ENCODE measurements at regions not wholly inside any gene's neighbourhood (a gene's known extent, or its start where the extent isn't known, plus 50 kb on each side); places are given as distances from the start of the nearest gene placed in this dataset.

DNA sequence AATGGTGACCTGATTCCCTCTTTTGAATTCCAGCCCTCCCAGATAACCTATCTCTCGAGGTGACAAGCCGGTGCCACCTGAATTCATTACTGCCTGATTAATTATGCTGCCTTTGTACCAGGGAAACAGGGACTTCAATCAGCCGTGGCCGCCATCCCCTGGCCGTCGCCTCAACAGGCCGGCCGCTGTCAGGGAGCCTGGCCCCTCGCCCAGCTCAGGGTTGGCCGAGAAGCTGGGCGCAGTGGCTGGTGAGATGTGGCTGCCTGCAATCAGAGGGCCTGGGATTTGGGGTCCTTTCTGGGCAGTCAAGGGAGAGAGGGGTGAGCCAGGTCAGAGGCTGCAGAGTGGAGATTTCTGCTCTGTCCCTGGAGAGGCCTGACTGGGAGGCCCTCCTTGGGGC, 91.2 kb downstream of the KCTD15 start:
- no peak for TF ChIP-seq CTCF (IDR thresholded peaks at IDR 0.05; ENCODE audit: insufficient read depth, missing control alignments)
- FAIRE-seq = no peak
- DNase-seq (ENCODE audit: insufficient read length, low spot score) = no peak

GRCh38 chr19:33888665-33889064, 92.0 kb downstream of the KCTD15 start:
- FAIRE-seq (no peak), DNase-seq (ENCODE audit: insufficient read length, low spot score) (no peak)
- no peak for TF ChIP-seq CTCF (IDR thresholded peaks at IDR 0.05; ENCODE audit: insufficient read depth, missing control alignments)

DNA sequence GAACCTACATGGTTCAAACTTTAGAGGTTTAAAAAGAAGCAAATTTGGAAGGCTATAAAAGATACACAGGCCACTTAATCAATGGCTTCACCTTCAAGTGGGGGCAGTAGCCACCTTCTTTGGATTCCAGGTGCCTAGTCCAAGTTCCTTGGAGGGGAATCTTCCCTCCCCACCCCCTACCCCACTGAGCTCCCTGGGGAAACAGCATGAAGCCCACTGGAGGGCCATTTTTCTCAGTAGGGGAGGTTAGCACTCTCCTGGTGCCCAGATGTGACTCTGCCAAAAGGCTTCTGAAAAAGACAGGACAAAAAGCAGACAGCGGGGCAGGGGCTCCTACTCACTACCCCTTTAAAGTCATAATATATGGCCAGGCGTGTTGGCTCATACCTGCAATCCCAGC, 93.9 kb downstream of the KCTD15 start:
- no peak for FAIRE-seq
- no peak for TF ChIP-seq CTCF (IDR thresholded peaks at IDR 0.05; ENCODE audit: insufficient read depth, missing control alignments)
- DNase-seq (ENCODE audit: insufficient read length, low spot score) = no peak

- TF ChIP-seq CTCF (IDR thresholded peaks at IDR 0.05; ENCODE audit: insufficient read depth, missing control alignments) = no peak
- FAIRE-seq = no peak
- no peak for DNase-seq (ENCODE audit: insufficient read length, low spot score)
Observed at GRCh38 chr19:33891773-33892172, 95.1 kb downstream of the KCTD15 start.

DNA sequence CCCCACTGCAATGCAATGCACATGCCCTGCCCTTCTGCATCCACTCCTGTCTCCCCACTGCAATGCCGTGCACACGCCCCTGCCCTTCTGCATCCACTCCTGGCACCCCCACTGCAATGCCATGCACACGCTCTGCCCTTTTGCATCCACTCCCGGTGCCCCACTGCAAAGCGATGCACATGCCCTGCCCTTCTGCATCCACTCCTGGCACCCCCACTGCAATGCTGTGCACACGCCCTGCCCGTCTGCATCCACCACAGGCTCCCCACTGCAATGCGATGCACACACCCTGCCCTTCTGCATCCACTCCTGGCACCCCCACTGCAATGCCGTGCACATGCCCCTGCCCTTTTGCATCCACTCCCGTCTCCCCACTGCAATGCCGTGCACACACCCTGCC, 98.1 kb downstream of the KCTD15 start:
- FAIRE-seq = no peak

DNA sequence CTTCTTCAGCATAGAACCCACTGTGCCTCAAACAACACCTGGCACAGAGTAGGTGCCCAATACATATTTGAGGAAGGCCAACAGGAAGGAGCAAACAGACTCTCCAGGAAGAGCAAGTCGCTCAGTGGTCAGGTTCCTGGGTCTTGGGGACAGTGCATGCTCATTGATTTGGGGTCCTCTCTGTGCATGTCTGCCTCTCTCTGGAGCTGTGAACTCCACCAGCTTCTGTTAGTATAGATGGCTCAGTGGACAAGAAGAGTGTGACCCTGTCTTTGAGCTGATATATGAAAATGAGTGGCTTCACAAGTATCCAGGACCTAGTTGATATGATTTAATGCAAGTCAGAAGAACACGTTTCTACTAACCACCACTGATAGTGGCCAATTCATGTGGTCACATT, 98.7 kb downstream of the KCTD15 start:
- no peak for DNase-seq (ENCODE audit: insufficient read length, low spot score)
- no peak for FAIRE-seq
- no peak for TF ChIP-seq CTCF (IDR thresholded peaks at IDR 0.05; ENCODE audit: insufficient read depth, missing control alignments)

More for the DNA sequence above, 98.1 kb downstream of the KCTD15 start:
- no peak for TF ChIP-seq CTCF (IDR thresholded peaks at IDR 0.05; ENCODE audit: insufficient read depth, missing control alignments)
- DNase-seq (ENCODE audit: insufficient read length, low spot score) = no peak

- DNase-seq (ENCODE audit: insufficient read length, low spot score) (no peak), FAIRE-seq (no peak)
- TF ChIP-seq CTCF (IDR thresholded peaks at IDR 0.05; ENCODE audit: insufficient read depth, missing control alignments) = no peak
Observed at GRCh38 chr19:33898062-33898677, 101.5 kb downstream of the KCTD15 start.

Measured in D721Med (cell line).